Stimulated activated CD4-positive, alpha-beta T cell treated with anti-CD3 and anti-CD28 coated beads, TNF-alpha, amount 100 ng/mL, for 1 hour (primary cell): ENCODE measurements at regions not wholly inside any gene's neighbourhood (a gene's known extent, or its start where the extent isn't known, plus 50 kb on each side); places are given as distances from the start of the nearest gene placed in this dataset.

Experiments
- DNase-seq, 3 donors: peaks; one replicate each; pipeline ENCODE4 v3.0.0-alpha.2; 2020; ENCODE audit warnings: low read depth in 3 of 3, low spot score in 1 of 3

- no peak for DNase-seq
These were observed 254.7 kb downstream of the MAN2A1 start for GRCh38 chr5:109944461-109944860.

GRCh38 chr5:109945097-109945678 lies 255.5 kb downstream of the MAN2A1 start:
- no peak for DNase-seq

- no peak for DNase-seq
These were observed 256.2 kb downstream of the MAN2A1 start for GRCh38 chr5:109945723-109946480.

GRCh38 chr5:109946610-109947009 lies 256.9 kb downstream of the MAN2A1 start:
- no peak for DNase-seq

GRCh38 chr5:109947667-109948066 lies 257.9 kb downstream of the MAN2A1 start:
- no peak for DNase-seq

GRCh38 chr5:109950634-109951033 lies 260.9 kb downstream of the MAN2A1 start:
- DNase-seq, result no peak

GRCh38 chr5:109951348-109951747 lies 261.6 kb downstream of the MAN2A1 start:
- no peak for DNase-seq

- no peak for DNase-seq
These were observed 262.0 kb downstream of the MAN2A1 start for GRCh38 chr5:109951758-109952157.

GRCh38 chr5:109953761-109954160 lies 264.0 kb downstream of the MAN2A1 start:
- DNase-seq, result no peak

- DNase-seq, result no peak
These were observed 267.2 kb downstream of the MAN2A1 start for GRCh38 chr5:109956884-109957283.

GRCh38 chr5:109958082-109958481 lies 268.4 kb downstream of the MAN2A1 start:
- no peak for DNase-seq

- DNase-seq, result no peak
These were observed 269.9 kb downstream of the MAN2A1 start for GRCh38 chr5:109959652-109960051.

GRCh38 chr5:109961751-109962150 lies 272.0 kb downstream of the MAN2A1 start:
- DNase-seq, result no peak

- no peak for DNase-seq
These were observed 273.3 kb downstream of the MAN2A1 start for GRCh38 chr5:109962882-109963603.

GRCh38 chr5:109964136-109964535 lies 274.4 kb downstream of the MAN2A1 start:
- no peak for DNase-seq

GRCh38 chr5:109965634-109966033 lies 275.9 kb downstream of the MAN2A1 start:
- DNase-seq, result no peak

- no peak for DNase-seq
These were observed 282.2 kb downstream of the MAN2A1 start for GRCh38 chr5:109971968-109972367.

- no peak for DNase-seq
These were observed 292.3 kb downstream of the MAN2A1 start for GRCh38 chr5:109981979-109982378.

- no peak for DNase-seq
These were observed 293.3 kb downstream of the MAN2A1 start for GRCh38 chr5:109982966-109983534.

- DNase-seq, result no peak
These were observed 297.0 kb downstream of the MAN2A1 start for GRCh38 chr5:109986726-109987125.

- no peak for DNase-seq
These were observed 297.6 kb downstream of the MAN2A1 start for GRCh38 chr5:109987355-109987754.

- DNase-seq, result no peak
These were observed 298.2 kb downstream of the MAN2A1 start for GRCh38 chr5:109987970-109988369.
